H1 (cell line): ENCODE measurements at regions not wholly inside any gene's neighbourhood (a gene's known extent, or its start where the extent isn't known, plus 50 kb on each side); places are given as distances from the start of the nearest gene placed in this dataset.

Source experiments
- CTCF ChIA-PET: fragments of 300-600 bp; sonication (Branson Sonifier 250); formaldehyde crosslinking; loops from one replicate; lab custom pipeline; 2021; ENCODE audit not compliant: partially characterized antibody; lab: Charles Lee
- POLR2A ChIA-PET: fragments of 300-600 bp; sonication (Branson Sonifier 250); formaldehyde crosslinking; loops from one replicate; lab custom pipeline; 2021; ENCODE audit warnings: inconsistent platforms; ENCODE audit not compliant: partially characterized antibody; lab: Charles Lee
- DNase-seq, 2 experiments: peaks; one replicate each; pipeline versions ENCODE4 v3.0.0 to v3.0.0-alpha.2; 2010 to 2022; ENCODE audit warnings: low spot score in 2 of 2, low read depth in 1 of 2, mixed read lengths in 1 of 2
- FAIRE-seq: peaks from 2 replicates; lab custom pipeline; 2011; peaks lifted over from hg19 to GRCh38; lab: Jason Lieb, UNC
- H2AFZ ChIP-seq: 2 replicates; pipeline ENCODE4 v1.8.1; 2012; ENCODE audit warnings: low read length, inconsistent platforms
- H2AK5ac ChIP-seq: 2 replicates; pipeline ENCODE4 v1.6.1; 2013; ENCODE audit warnings: low read depth, low read length
- H2BK120ac ChIP-seq: replicated peaks from 2 replicates; pipeline ENCODE3; 2013; ENCODE audit warnings: low read depth, low read length, inconsistent platforms
- H2BK12ac ChIP-seq: 2 replicates; pipeline ENCODE4 v1.6.1; 2013; ENCODE audit warnings: low read depth, low read length
- H2BK15ac ChIP-seq: 2 replicates; pipeline ENCODE4 v1.6.1; 2013; ENCODE audit warnings: low read length
- H2BK20ac ChIP-seq: 2 replicates; pipeline ENCODE4 v1.6.1; 2013; ENCODE audit warnings: low read length
- H2BK5ac ChIP-seq: 2 replicates; pipeline ENCODE4 v1.6.1; 2013; ENCODE audit warnings: low read depth, low read length
- H3K14ac ChIP-seq: 2 replicates; pipeline ENCODE4 v1.6.1; 2013; ENCODE audit warnings: inconsistent platforms; ENCODE audit not compliant: insufficient read length
- H3K18ac ChIP-seq: 2 replicates; pipeline ENCODE4 v1.6.1; 2013; ENCODE audit warnings: low read length; ENCODE audit errors: extremely low read depth
- H3K23ac ChIP-seq: 2 replicates; pipeline ENCODE4 v1.6.1; 2013; ENCODE audit warnings: inconsistent platforms; ENCODE audit not compliant: insufficient read length
- H3K23me2 ChIP-seq: 2 replicates; pipeline ENCODE4 v1.6.1; 2013; ENCODE audit warnings: low read depth, low read length
- H3K27ac ChIP-seq: 2 replicates; pipeline ENCODE4 v1.6.1; 2011; ENCODE audit warnings: low read depth, low read length, inconsistent platforms
- H3K27me3 ChIP-seq, 4 experiments: replicated peaks in 1 of 4; 1 replicate in 1 of 4; 2 replicates in 3 of 4; pipeline versions ENCODE4 v1.6.1 to v1.8.1; 2011 to 2013; ENCODE audit warnings: low read length in 3 of 4, mild to moderate bottlenecking in 3 of 4, inconsistent platforms in 2 of 4, mixed read lengths in 2 of 4, moderate library complexity in 1 of 4; ENCODE audit not compliant: control insufficient read depth in 3 of 4, insufficient read depth in 3 of 4; ENCODE audit errors: extremely low read depth in 1 of 4
- H3K36me3 ChIP-seq, 4 experiments: 2 replicates each; pipeline versions ENCODE4 v1.6.1 to v1.8.1; 2011 to 2013; ENCODE audit warnings: mild to moderate bottlenecking in 4 of 4, low read length in 3 of 4, moderate library complexity in 2 of 4, control low read depth in 1 of 4, inconsistent platforms in 1 of 4; ENCODE audit not compliant: insufficient read depth in 4 of 4, control insufficient read depth in 2 of 4
- H3K4ac ChIP-seq: replicated peaks from 2 replicates; pipeline ENCODE3; 2013; ENCODE audit warnings: low read length, low read depth, mixed read lengths, inconsistent platforms; ENCODE audit not compliant: insufficient read length
- H3K4me1 ChIP-seq, 4 experiments: replicated peaks in 1 of 4; 1 replicate in 1 of 4; 2 replicates in 3 of 4; pipeline versions ENCODE4 v1.6.1 to v1.8.1; 2011 to 2013; ENCODE audit warnings: low read length in 3 of 4, inconsistent platforms in 2 of 4, mixed read lengths in 1 of 4; ENCODE audit not compliant: insufficient read depth in 4 of 4, control insufficient read depth in 3 of 4
- H3K4me2 ChIP-seq, 2 experiments: 2 replicates each; pipeline versions ENCODE4 v1.6.1 to v1.8.1; 2011 to 2013; ENCODE audit warnings: low read depth in 2 of 2, low read length in 2 of 2, control low read depth in 1 of 2, inconsistent platforms in 1 of 2, mild to moderate bottlenecking in 1 of 2; ENCODE audit not compliant: insufficient read depth in 1 of 2
- H3K4me3 ChIP-seq, 4 experiments: fragments of 200-600, 300-600 bp in 1 of 4; sonication (generic), shearing (Covaris generic), sonication (Bioruptor Twin) in 1 of 4; 2 replicates each; pipeline versions ENCODE4 v1.5.1 to v1.8.1; 2011 to 2016; ENCODE audit warnings: low read length in 4 of 4, low read depth in 3 of 4, control low read depth in 2 of 4, inconsistent platforms in 2 of 4, mild to moderate bottlenecking in 2 of 4, mixed read lengths in 1 of 4, moderate library complexity in 1 of 4; ENCODE audit not compliant: insufficient read depth in 2 of 4; ENCODE audit errors: extremely low read depth in 1 of 4
- H3K56ac ChIP-seq: replicated peaks from 2 replicates; pipeline ENCODE3; 2013; ENCODE audit warnings: low read depth, mild to moderate bottlenecking, mixed read lengths, low read length, inconsistent platforms; ENCODE audit not compliant: insufficient read length
- H3K79me1 ChIP-seq: 2 replicates; pipeline ENCODE4 v1.6.1; 2013; ENCODE audit warnings: low read depth, low read length, control low read depth
- H3K79me2 ChIP-seq, 2 experiments: 2 replicates each; pipeline versions ENCODE4 v1.6.1 to v1.8.1; 2012 to 2013; ENCODE audit warnings: low read length in 2 of 2, mild to moderate bottlenecking in 2 of 2, inconsistent platforms in 1 of 2; ENCODE audit not compliant: insufficient read depth in 2 of 2, control insufficient read depth in 1 of 2
- H3K9ac ChIP-seq, 4 experiments: replicated peaks in 1 of 4; 1 replicate in 1 of 4; 2 replicates in 3 of 4; pipeline versions ENCODE4 v1.6.1 to v1.8.1; 2011 to 2013; ENCODE audit warnings: low read depth in 3 of 4, low read length in 3 of 4, control low read depth in 2 of 4, mild to moderate bottlenecking in 2 of 4, moderate library complexity in 2 of 4, inconsistent platforms in 1 of 4; ENCODE audit errors: extremely low read depth in 1 of 4
- H3K9me3 ChIP-seq, 2 experiments: 2 replicates each; pipeline versions ENCODE4 v1.6.1 to v1.8.1; 2012 to 2013; ENCODE audit warnings: mild to moderate bottlenecking in 2 of 2, moderate library complexity in 2 of 2, control low read depth in 1 of 2, inconsistent platforms in 1 of 2, low read depth in 1 of 2, low read length in 1 of 2, mixed read lengths in 1 of 2; ENCODE audit not compliant: insufficient read depth in 2 of 2
- H4K20me1 ChIP-seq, 2 experiments: replicated peaks in 1 of 2; 2 replicates each; pipeline versions ENCODE3 to v1.8.1; 2011 to 2013; ENCODE audit warnings: inconsistent platforms in 2 of 2, low read length in 2 of 2, mild to moderate bottlenecking in 1 of 2; ENCODE audit not compliant: insufficient read depth in 2 of 2, control insufficient read depth in 1 of 2
- H4K5ac ChIP-seq: 2 replicates; pipeline ENCODE4 v1.6.1; 2013; ENCODE audit warnings: low read length, low read depth, mixed read lengths, inconsistent platforms; ENCODE audit not compliant: insufficient read length
- H4K8ac ChIP-seq: 2 replicates; pipeline ENCODE4 v1.8.0; 2013; ENCODE audit warnings: mild to moderate bottlenecking, moderate library complexity, low read length, inconsistent platforms; ENCODE audit not compliant: insufficient read depth; ENCODE audit errors: extremely low read depth
- H4K91ac ChIP-seq: replicated peaks from 2 replicates; pipeline ENCODE3; 2013; ENCODE audit warnings: low read length, mixed read lengths, inconsistent platforms; ENCODE audit not compliant: insufficient read length
- BACH1 ChIP-seq: IDR thresholded peaks from 2 replicates; pipeline ENCODE4 v1.6.1; 2012; ENCODE audit warnings: low read length, improper control_type of control experiment
- CTCF ChIP-seq, 3 experiments: IDR thresholded peaks; 1 replicate in 2 of 3; 2 replicates in 1 of 3; pipeline versions ENCODE4 v1.5.1 to v1.6.1; 2011; ENCODE audit warnings: low read length in 3 of 3, mild to moderate bottlenecking in 3 of 3, inconsistent platforms in 2 of 3, low read depth in 1 of 3, moderate library complexity in 1 of 3; ENCODE audit not compliant: insufficient read depth in 1 of 3; ENCODE audit errors: control extremely low read depth in 1 of 3
- NANOG ChIP-seq: IDR thresholded peaks from 2 replicates; pipeline ENCODE4 v1.6.1; 2011; ENCODE audit warnings: low read length, low read depth, mild to moderate bottlenecking, inconsistent platforms; ENCODE audit not compliant: insufficient read depth, poor library complexity, severe bottlenecking
- POLR2A ChIP-seq, 2 experiments: IDR thresholded peaks; 1 replicate in 1 of 2; 2 replicates in 1 of 2; pipeline ENCODE4 v1.6.1; 2011; ENCODE audit warnings: low read depth in 2 of 2, low read length in 2 of 2, mild to moderate bottlenecking in 2 of 2; ENCODE audit errors: control extremely low read depth in 1 of 2
- RNF2 ChIP-seq: fragments of 200-900, 300-1000 bp; sonication (generic); IDR thresholded peaks from 2 replicates; pipeline ENCODE4 v1.7.1; 2016; ENCODE audit warnings: borderline replicate concordance, low read depth, mild to moderate bottlenecking, antibody characterized with exemption, low read length; ENCODE audit not compliant: poor library complexity, severe bottlenecking; ENCODE audit errors: missing control alignments
- SIN3A ChIP-seq, 2 experiments: IDR thresholded peaks in 1 of 2; conservative IDR thresholded peaks in 1 of 2; 2 replicates each; pipeline ENCODE4 v1.6.1; 2011 to 2012; ENCODE audit warnings: low read length in 2 of 2, improper control_type of control experiment in 1 of 2, low read depth in 1 of 2, mild to moderate bottlenecking in 1 of 2
- SIRT6 ChIP-seq: IDR thresholded peaks from one replicate; pipeline ENCODE4 v1.7.1; 2012; ENCODE audit warnings: low read length, inconsistent platforms
- SP1 ChIP-seq: IDR thresholded peaks from 2 replicates; pipeline ENCODE4 v1.6.1; 2011; ENCODE audit warnings: low read depth, low read length
- SP2 ChIP-seq: IDR thresholded peaks from 2 replicates; pipeline ENCODE4 v1.6.1; 2012; ENCODE audit warnings: mild to moderate bottlenecking, low read length, inconsistent platforms
- SUZ12 ChIP-seq: fragments of 200-600 bp; sonication (generic); IDR thresholded peaks from 2 replicates; pipeline ENCODE4 v1.6.1; 2012; ENCODE audit warnings: mild to moderate bottlenecking, inconsistent platforms, low read length, moderate library complexity, mixed read lengths
- YY1 ChIP-seq: IDR thresholded peaks from 2 replicates; pipeline ENCODE4 v1.6.1; 2011; ENCODE audit warnings: low read depth, mild to moderate bottlenecking, low read length
- WGBS, 2 experiments: shearing (Covaris generic) in 1 of 2; methylation state at CpG; one replicate each; pipeline versions ENCODE4 v1.1.6 to v1.1.7; 2013 to 2015; ENCODE audit warnings: low lambda C conversion rate in 2 of 2, mixed read lengths in 2 of 2, inconsistent platforms in 1 of 2, low coverage in 1 of 2, missing lambda C conversion rate in 1 of 2; ENCODE audit not compliant: insufficient replicate concordance in 2 of 2, insufficient coverage in 1 of 2, insufficient read length in 1 of 2; ENCODE audit errors: extremely low coverage in 1 of 2, missing lambda C conversion rate in 1 of 2; 5-methylcytosine and 5-hydroxymethylcytosine counted together
- TF ChIP-seq, protein P1 (sequence below): IDR thresholded peaks from 2 replicates; pipeline ENCODE4 v1.6.1; 2011; ENCODE audit warnings: low read length, improper control_type of control experiment

GRCh38 chr4:63784822-63785221 lies 624.4 kb downstream of the TECRL start:
- no peak overlapping the region for H3K56ac ChIP-seq
- no peaks in the 10 kb centered on the region for H3K36me3 ChIP-seq
- no peak overlapping the region for H2BK20ac ChIP-seq
- H2BK5ac ChIP-seq: no peak overlapping the region
- H3K27me3 ChIP-seq: no peaks in the 10 kb centered on the region
- ChIA-PET CTCF (no interaction called here), POLR2A (no interaction called here)
- 3% methylated on average over 1 of the region's 1 CpG; no CpG with 5 or more reads in 1 of the 2 experiments for WGBS, 2 experiments
- no peak overlapping the region for H3K18ac ChIP-seq
- H3K4me3 ChIP-seq: no peak overlapping the region
- no peaks in the 10 kb centered on the region for H3K9me3 ChIP-seq
- no peak overlapping the region for H2BK12ac ChIP-seq
- no peaks in the 10 kb centered on the region for H3K4me1 ChIP-seq
- H3K27ac ChIP-seq: no peak overlapping the region
- H3K23ac ChIP-seq: no peak overlapping the region
- no peaks in the 10 kb centered on the region for H3K23me2 ChIP-seq
- no peak overlapping the region for H3K4ac ChIP-seq
- H4K5ac ChIP-seq: no peak overlapping the region
- no peak overlapping the region for H4K8ac ChIP-seq
- H3K9ac ChIP-seq: no peak overlapping the region
- H3K14ac ChIP-seq: no peak overlapping the region
- H3K79me1 ChIP-seq: no peaks in the 10 kb centered on the region
- no peak overlapping the region for H4K91ac ChIP-seq
- no peak overlapping the region for H2BK15ac ChIP-seq
- no peak overlapping the region for H2AK5ac ChIP-seq
- DNase-seq (no peak), FAIRE-seq (no peak)
- H3K4me2 ChIP-seq: no peak overlapping the region
- H3K79me2 ChIP-seq: no peaks in the 10 kb centered on the region
- H4K20me1 ChIP-seq: no peaks in the 10 kb centered on the region
- H2BK120ac ChIP-seq: no peak overlapping the region
- H2AFZ ChIP-seq: no peak overlapping the region
- TF ChIP-seq, protein P1, sequence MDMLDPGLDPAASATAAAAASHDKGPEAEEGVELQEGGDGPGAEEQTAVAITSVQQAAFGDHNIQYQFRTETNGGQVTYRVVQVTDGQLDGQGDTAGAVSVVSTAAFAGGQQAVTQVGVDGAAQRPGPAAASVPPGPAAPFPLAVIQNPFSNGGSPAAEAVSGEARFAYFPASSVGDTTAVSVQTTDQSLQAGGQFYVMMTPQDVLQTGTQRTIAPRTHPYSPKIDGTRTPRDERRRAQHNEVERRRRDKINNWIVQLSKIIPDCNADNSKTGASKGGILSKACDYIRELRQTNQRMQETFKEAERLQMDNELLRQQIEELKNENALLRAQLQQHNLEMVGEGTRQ: no peak
- TF ChIP-seq BACH1 (no peak), YY1 (no peak), NANOG (no peak), RNF2 (no peak), SP1 (no peak), SUZ12 (no peak), POLR2A (IDR thresholded peaks at IDR 0.05; ENCODE audit: control extremely low read depth in 1 of 2, low read depth in 2 of 2, low read length in 2 of 2) (no peak), SIRT6 (no peak), SP2 (no peak), SIN3A (conservative IDR thresholded peaks at IDR 0.05 in 1 of 2, IDR thresholded peaks at IDR 0.05 in 1 of 2; ENCODE audit: low read depth in 1 of 2, low read length in 2 of 2) (no peak), CTCF (IDR thresholded peaks at IDR 0.05; ENCODE audit: control extremely low read depth in 1 of 3, insufficient read depth in 1 of 3, low read depth in 1 of 3, low read length in 3 of 3) (no peak)
